Thoracic aorta (tissue), 2 donors: ENCODE measurements at regions not wholly inside any gene's neighbourhood (a gene's known extent, or its start where the extent isn't known, plus 50 kb on each side); places are given as distances from the start of the nearest gene placed in this dataset.

Experiments used
- ATAC-seq: fragments of 150-250 bp; one replicate; pipeline ENCODE4 v1.8.0; 2017; ENCODE audit warnings: low read depth; ENCODE audit not compliant: insufficient number of reproducible peaks, low FRiP score
- DNase-seq: peaks from one replicate; pipeline ENCODE4 v3.0.0-alpha.2; 2020; ENCODE audit warnings: low spot score
- H3K27ac ChIP-seq, 2 donors: fragments of 200-600 bp; sonication (generic); 1 replicate in 1 of 2; 2 replicates in 1 of 2; pipeline ENCODE4 v1.5.1; 2016; ENCODE audit warnings: mild to moderate bottlenecking in 2 of 2, moderate library complexity in 2 of 2
- H3K27me3 ChIP-seq: fragments of 200-600 bp; sonication (generic); replicated peaks from 2 replicates; pipeline ENCODE4 v1.6.0; 2016; ENCODE audit warnings: mild to moderate bottlenecking; ENCODE audit not compliant: insufficient read depth
- H3K36me3 ChIP-seq: fragments of 200-600 bp; sonication (generic); one replicate; pipeline ENCODE4 v1.5.1; 2016
- H3K4me1 ChIP-seq, 2 donors: fragments of 200-600 bp; sonication (generic); 1 replicate in 1 of 2; 2 replicates in 1 of 2; pipeline versions ENCODE4 v1.5.1 to v1.6.0; 2016; ENCODE audit warnings: low read depth in 2 of 2, mild to moderate bottlenecking in 1 of 2; ENCODE audit not compliant: control insufficient read depth in 1 of 2
- H3K4me3 ChIP-seq: fragments of 200-600 bp; sonication (generic); 2 replicates; pipeline ENCODE4 v1.5.1; 2016; ENCODE audit warnings: mild to moderate bottlenecking
- H3K9me3 ChIP-seq: fragments of 200-600 bp; sonication (generic); 2 replicates; pipeline ENCODE4 v1.5.1; 2016
- CTCF ChIP-seq: fragments of 200-600 bp; sonication (generic); IDR thresholded peaks from one replicate; pipeline ENCODE4 v1.5.1; 2019; ENCODE audit warnings: antibody characterized with exemption

GRCh38 chr1:5111581-5111980, 457.2 kb downstream of the AJAP1 start:
- Histone ChIP-seq H3K4me1 (no peaks in the 10 kb centered on the region), H3K36me3 (no peaks in the 10 kb centered on the region), H3K27ac (no peak overlapping the region), H3K4me3 (no peak overlapping the region), H3K27me3 (no peaks in the 10 kb centered on the region), H3K9me3 (no peaks in the 10 kb centered on the region)
- TF ChIP-seq CTCF, result no peak
- ATAC-seq, result no peak
- no peak for DNase-seq

- Histone ChIP-seq H3K27ac (no peak overlapping the region), H3K9me3 (no peaks in the 10 kb centered on the region), H3K36me3 (no peaks in the 10 kb centered on the region), H3K4me3 (no peak overlapping the region), H3K27me3 (no peaks in the 10 kb centered on the region), H3K4me1 (no peaks in the 10 kb centered on the region)
- no peak for ATAC-seq
- no peak for DNase-seq
- TF ChIP-seq CTCF, result no peak
Measured at GRCh38 chr1:5110508-5110907, 456.1 kb downstream of the AJAP1 start.

DNA sequence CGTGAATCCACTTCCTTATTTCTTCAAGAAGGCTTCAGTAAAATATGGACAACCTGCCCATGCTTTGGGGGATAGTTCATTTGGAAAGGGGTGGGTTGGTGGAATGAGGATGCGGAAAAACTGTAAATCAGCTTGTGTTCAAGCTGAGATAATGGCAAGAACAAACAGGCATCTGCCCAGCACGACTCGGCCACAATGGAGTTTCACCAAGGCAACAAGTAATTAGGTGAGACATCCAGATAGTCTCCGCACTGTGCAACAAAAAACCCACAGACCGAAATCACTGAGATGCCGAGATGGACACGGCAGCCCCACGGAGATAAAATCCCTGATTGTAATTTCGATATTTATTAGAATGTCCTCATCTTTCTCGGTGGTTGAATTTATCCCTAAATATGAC, 455.2 kb downstream of the AJAP1 start:
- DNase-seq (no peak), ATAC-seq (no peak)
- Histone ChIP-seq H3K36me3 (no peaks in the 10 kb centered on the region), H3K4me1 (no peaks in the 10 kb centered on the region), H3K9me3 (no peaks in the 10 kb centered on the region), H3K27me3 (no peaks in the 10 kb centered on the region), H3K27ac (no peak overlapping the region), H3K4me3 (no peak overlapping the region)
- no peak for TF ChIP-seq CTCF

GRCh38 chr1:5108740-5109139, 454.3 kb downstream of the AJAP1 start:
- no peak overlapping the region for H3K27ac ChIP-seq
- TF ChIP-seq CTCF, result no peak
- H3K4me1 ChIP-seq, result no peaks in the 10 kb centered on the region
- H3K4me3 ChIP-seq, result no peak overlapping the region
- no peak for ATAC-seq
- H3K9me3 ChIP-seq, result no peaks in the 10 kb centered on the region
- no peak for DNase-seq
- no peaks in the 10 kb centered on the region for H3K27me3 ChIP-seq
- H3K36me3 ChIP-seq, result no peaks in the 10 kb centered on the region

DNA sequence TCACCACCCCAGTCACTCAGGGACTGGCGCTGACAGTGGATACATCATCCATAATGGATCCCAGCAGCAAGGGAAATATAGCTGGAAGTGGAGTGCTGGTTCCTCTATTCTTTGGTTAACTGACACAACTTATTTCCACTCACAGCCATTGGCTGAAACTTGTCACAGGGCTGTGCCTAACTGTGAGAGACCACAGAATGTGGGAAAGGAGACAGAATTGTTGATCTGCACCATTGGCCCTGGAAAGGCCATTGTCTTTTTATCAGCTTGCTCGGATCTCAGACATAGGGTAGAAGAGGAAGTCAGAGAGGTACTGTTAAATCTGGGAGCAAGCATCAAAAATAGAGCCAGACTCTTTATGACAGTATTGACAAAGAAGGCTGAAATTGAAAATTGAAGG, 451.3 kb downstream of the AJAP1 start:
- Histone ChIP-seq H3K36me3 (no peaks in the 10 kb centered on the region), H3K9me3 (no peaks in the 10 kb centered on the region), H3K4me3 (no peak overlapping the region), H3K27ac (no peak overlapping the region), H3K4me1 (no peaks in the 10 kb centered on the region), H3K27me3 (no peaks in the 10 kb centered on the region)
- TF ChIP-seq CTCF, result no peak
- DNase-seq (no peak), ATAC-seq (no peak)
